Left hindlimb (tissue), 1 donor: ENCODE measurements at regions not wholly inside any gene's neighbourhood (a gene's known extent, or its start where the extent isn't known, plus 50 kb on each side); places are given as distances from the start of the nearest gene placed in this dataset.

ENCODE experiments used
- DNase-seq: peaks from one replicate; pipeline ENCODE4 v3.0.0-alpha.2; 2018

- no peak for DNase-seq
These were observed 217.1 kb downstream of the CSNK2A3 start for GRCh38 chr11:11135820-11136476.

- DNase-seq = no peak
These were observed 223.9 kb downstream of the CSNK2A3 start for GRCh38 chr11:11129118-11129517.

GRCh38 chr11:11125618-11126017 lies 227.4 kb downstream of the CSNK2A3 start:
- DNase-seq = no peak

GRCh38 chr11:11122749-11123148 lies 230.3 kb downstream of the CSNK2A3 start:
- DNase-seq = no peak

GRCh38 chr11:11119917-11120316 lies 233.1 kb downstream of the CSNK2A3 start:
- no peak for DNase-seq

GRCh38 chr11:11117730-11118129 lies 235.3 kb downstream of the CSNK2A3 start:
- DNase-seq = no peak

- no peak for DNase-seq
These were observed 237.6 kb downstream of the CSNK2A3 start for GRCh38 chr11:11115475-11115874.

GRCh38 chr11:11113626-11114025 lies 239.4 kb downstream of the CSNK2A3 start:
- DNase-seq = no peak

GRCh38 chr11:11108026-11108425 lies 245.0 kb downstream of the CSNK2A3 start:
- DNase-seq = no peak

GRCh38 chr11:11107076-11107723 lies 245.8 kb downstream of the CSNK2A3 start:
- no peak for DNase-seq

- no peak for DNase-seq
These were observed 247.5 kb upstream of the ZBED5 start for GRCh38 chr11:11105361-11105760.

GRCh38 chr11:11095831-11096723 lies 238.2 kb upstream of the ZBED5 start:
- DNase-seq = no peak

- no peak for DNase-seq
These were observed 232.6 kb upstream of the ZBED5 start for GRCh38 chr11:11090495-11090894.

GRCh38 chr11:11089805-11090204 lies 232.0 kb upstream of the ZBED5 start:
- DNase-seq = no peak

- no peak for DNase-seq
These were observed 229.1 kb upstream of the ZBED5 start for GRCh38 chr11:11086979-11087378.

GRCh38 chr11:11085580-11085979 lies 227.7 kb upstream of the ZBED5 start:
- DNase-seq = no peak

- no peak for DNase-seq
These were observed 226.5 kb upstream of the ZBED5 start for GRCh38 chr11:11084337-11084736.

- DNase-seq = no peak
These were observed 225.6 kb upstream of the ZBED5 start for GRCh38 chr11:11083441-11083840.

- DNase-seq = no peak
These were observed 224.8 kb upstream of the ZBED5 start for GRCh38 chr11:11082646-11083045.

- no peak for DNase-seq
These were observed 223.9 kb upstream of the ZBED5 start for GRCh38 chr11:11081776-11082175.

GRCh38 chr11:11081288-11081687 lies 223.4 kb upstream of the ZBED5 start:
- DNase-seq = no peak

- no peak for DNase-seq
These were observed 220.7 kb upstream of the ZBED5 start for GRCh38 chr11:11078344-11079086.

- no peak for DNase-seq
These were observed 220.0 kb upstream of the ZBED5 start for GRCh38 chr11:11077898-11078297.
